ENCODE measurements at regions not wholly inside any gene's neighbourhood (a gene's known extent, or its start where the extent isn't known, plus 50 kb on each side); places are given as distances from the start of the nearest gene placed in this dataset.

- no peak for TF ChIP-seq CTCF (IDR thresholded peaks at IDR 0.05)
- TF ChIP-seq EP300 (IDR thresholded peaks at IDR 0.05), result no peak
- no peak for TF ChIP-seq POLR2A (IDR thresholded peaks at IDR 0.05)
Observed at GRCh38 chr7:42511027-42511426, 274.0 kb upstream of the GLI3 start.

All from suprapubic skin (tissue), 3 donors.